ENCODE measurements at regions not wholly inside any gene's neighbourhood (a gene's known extent, or its start where the extent isn't known, plus 50 kb on each side); places are given as distances from the start of the nearest gene placed in this dataset.

DNA sequence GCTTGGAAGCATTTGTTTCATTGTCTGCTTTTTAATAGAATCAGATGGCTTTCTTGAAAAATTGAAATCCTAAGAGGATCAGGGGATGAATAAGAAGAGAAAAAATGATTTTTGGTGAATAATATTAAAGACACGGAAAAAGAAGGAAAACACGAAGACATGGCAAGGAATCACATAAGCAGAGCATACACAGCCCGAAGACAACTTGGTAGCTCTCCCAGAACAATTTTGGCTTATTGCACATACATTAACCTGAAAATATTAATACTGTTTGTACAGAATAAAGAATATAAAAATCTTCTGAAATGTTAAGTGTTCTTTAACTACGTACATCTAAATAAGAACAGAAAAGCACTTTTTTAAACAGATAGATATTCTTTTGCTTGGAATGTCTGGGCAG, 150.0 kb downstream of the SHOX2 start:
- no peak overlapping the region for H3K4me3 ChIP-seq (ENCODE audit: low read length)
- no peaks in the 10 kb centered on the region for H3K9me3 ChIP-seq (ENCODE audit: control insufficient read depth, low read depth, low read length)
- no peaks in the 10 kb centered on the region for H3K36me3 ChIP-seq (ENCODE audit: control insufficient read depth, low read depth, low read length)
- H3K27me3 ChIP-seq (ENCODE audit: control insufficient read depth, insufficient read depth, low read length): no peaks in the 10 kb centered on the region
- H3K27ac ChIP-seq (ENCODE audit: low read length): no peak overlapping the region
- H3K9ac ChIP-seq (ENCODE audit: low read length): no peak overlapping the region
- H3K4me1 ChIP-seq (ENCODE audit: control insufficient read depth, low read depth, low read length): peaks cover 4% of the 10 kb centered on the region

DNA sequence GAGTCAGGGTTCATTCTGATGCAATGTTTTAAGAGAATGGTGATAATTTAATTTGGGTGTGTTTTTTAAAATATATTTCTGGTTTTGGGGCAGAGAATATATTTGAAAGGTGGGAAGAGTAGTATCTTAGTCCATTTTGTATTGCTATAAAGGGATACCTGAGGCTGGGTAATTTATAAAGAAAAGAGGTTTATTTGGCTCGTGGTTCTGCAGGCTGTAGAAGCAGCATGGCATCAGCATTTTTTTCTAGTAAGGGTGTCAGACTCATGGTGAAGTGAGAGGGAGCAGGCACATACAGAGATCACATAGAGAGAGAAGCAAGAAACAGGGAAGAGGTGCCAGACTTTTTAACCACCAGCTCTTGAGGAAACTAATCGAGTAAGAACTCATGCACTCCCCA, 152.7 kb downstream of the SHOX2 start:
- Histone ChIP-seq H3K4me3 (ENCODE audit: low read length) (no peak overlapping the region), H3K36me3 (ENCODE audit: control insufficient read depth, low read depth, low read length) (no peaks in the 10 kb centered on the region), H3K4me1 (ENCODE audit: control insufficient read depth, low read depth, low read length) (peaks cover 3% of the 10 kb centered on the region), H3K27me3 (ENCODE audit: control insufficient read depth, insufficient read depth, low read length) (no peaks in the 10 kb centered on the region), H3K9ac (ENCODE audit: low read length) (no peak overlapping the region), H3K9me3 (ENCODE audit: control insufficient read depth, low read depth, low read length) (no peaks in the 10 kb centered on the region), H3K27ac (ENCODE audit: low read length) (no peak overlapping the region)

DNA sequence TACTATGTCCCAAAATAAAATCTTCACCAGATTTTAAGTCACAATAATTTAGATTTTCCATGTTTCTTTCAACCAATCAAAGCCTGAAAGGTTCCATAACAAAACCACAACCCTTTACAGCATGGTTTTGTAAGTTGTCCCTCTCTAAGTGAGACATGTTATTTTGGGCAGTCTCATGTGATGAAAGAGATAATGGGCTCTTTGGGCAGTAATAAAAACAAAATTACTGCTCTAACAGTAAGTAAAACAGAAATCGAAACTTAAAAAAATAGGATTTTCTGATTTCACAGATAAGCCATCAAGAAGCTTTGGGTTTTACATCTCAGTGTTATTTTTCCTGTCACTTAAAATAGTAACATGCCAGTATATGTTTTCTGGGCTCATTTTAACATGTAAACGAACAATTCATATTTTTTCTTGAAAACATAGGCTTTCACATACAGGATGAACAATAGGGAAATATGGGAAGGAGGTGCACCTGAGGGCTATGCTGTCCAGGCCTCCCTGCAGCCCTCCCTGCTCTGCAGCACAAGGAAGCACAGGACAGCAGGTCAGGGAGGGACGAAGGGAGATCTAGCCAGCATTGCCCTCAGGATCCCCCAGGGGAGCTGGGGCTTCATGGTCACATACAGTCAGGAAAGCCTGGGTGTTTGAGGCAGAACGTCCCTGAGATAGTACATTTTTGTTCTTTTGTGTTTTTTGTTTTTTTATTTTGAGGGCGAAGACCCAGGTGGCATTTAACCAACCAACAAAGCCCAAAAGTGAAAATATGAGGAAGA, 157.4 kb downstream of the SHOX2 start:
- H3K27ac ChIP-seq (ENCODE audit: low read length): no peak overlapping the region
- no peaks in the 10 kb centered on the region for H3K9me3 ChIP-seq (ENCODE audit: control insufficient read depth, low read depth, low read length)
- no peaks in the 10 kb centered on the region for H3K36me3 ChIP-seq (ENCODE audit: control insufficient read depth, low read depth, low read length)
- H3K27me3 ChIP-seq (ENCODE audit: control insufficient read depth, insufficient read depth, low read length): no peaks in the 10 kb centered on the region
- H3K4me3 ChIP-seq (ENCODE audit: low read length): no peak overlapping the region
- no peak overlapping the region for H3K9ac ChIP-seq (ENCODE audit: low read length)
- no peaks in the 10 kb centered on the region for H3K4me1 ChIP-seq (ENCODE audit: control insufficient read depth, low read depth, low read length)

DNA sequence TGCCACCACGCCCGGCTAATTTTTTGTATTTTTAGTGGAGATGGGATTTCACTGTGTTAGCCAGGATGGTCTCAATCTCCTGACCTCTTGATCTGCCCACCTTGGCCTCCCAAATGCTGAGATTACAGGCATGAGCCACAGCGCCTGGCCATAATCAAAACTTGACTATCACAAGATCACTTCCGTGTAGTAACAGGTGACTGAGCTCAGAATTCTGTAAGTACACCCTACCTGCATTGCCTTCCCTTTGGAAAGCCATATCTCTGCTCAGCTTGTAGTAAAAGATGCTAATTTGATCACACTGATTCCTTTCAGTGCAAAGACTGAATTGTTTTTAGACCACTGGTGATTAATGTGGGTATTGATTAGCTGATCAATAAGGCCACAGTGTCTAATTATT, 167.1 kb downstream of the SHOX2 start:
- Histone ChIP-seq H3K4me3 (ENCODE audit: low read length) (no peak overlapping the region), H3K9ac (ENCODE audit: low read length) (no peak overlapping the region), H3K27me3 (ENCODE audit: control insufficient read depth, insufficient read depth, low read length) (no peaks in the 10 kb centered on the region), H3K4me1 (ENCODE audit: control insufficient read depth, low read depth, low read length) (no peaks in the 10 kb centered on the region), H3K36me3 (ENCODE audit: control insufficient read depth, low read depth, low read length) (no peaks in the 10 kb centered on the region), H3K9me3 (ENCODE audit: control insufficient read depth, low read depth, low read length) (no peaks in the 10 kb centered on the region), H3K27ac (ENCODE audit: low read length) (no peak overlapping the region)

DNA sequence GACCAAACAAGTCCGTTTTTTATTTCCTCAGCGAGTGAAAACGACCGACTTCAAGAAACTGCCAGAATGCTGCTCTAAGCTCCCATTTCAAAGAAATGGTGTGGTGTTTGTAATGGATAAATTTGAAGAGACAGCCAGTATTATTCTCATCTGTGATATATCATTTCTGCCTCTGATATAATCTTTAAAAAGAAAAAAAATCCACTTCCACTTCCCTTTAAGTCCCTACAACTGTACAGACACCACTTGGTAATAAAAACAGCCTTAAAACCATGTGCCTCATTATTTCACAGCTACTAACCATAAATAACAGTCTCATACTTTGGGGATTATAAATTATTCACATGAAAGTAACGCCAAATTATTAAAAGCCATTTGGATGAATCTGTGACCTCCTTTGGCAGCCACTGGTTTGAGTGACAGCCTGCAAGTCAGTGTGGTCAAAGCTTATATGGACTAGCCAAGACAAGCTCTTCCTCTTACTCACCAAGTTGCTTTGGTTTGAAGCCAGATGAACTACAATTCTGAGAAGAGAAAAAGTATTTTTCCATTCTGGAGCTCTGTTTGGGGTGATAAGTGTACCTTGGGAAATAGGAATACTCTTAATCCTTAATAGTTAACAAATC, 168.0 kb downstream of the SHOX2 start:
- Histone ChIP-seq H3K9ac (ENCODE audit: low read length) (no peak overlapping the region), H3K27me3 (ENCODE audit: control insufficient read depth, insufficient read depth, low read length) (no peaks in the 10 kb centered on the region), H3K4me3 (ENCODE audit: low read length) (no peak overlapping the region), H3K4me1 (ENCODE audit: control insufficient read depth, low read depth, low read length) (no peaks in the 10 kb centered on the region), H3K9me3 (ENCODE audit: control insufficient read depth, low read depth, low read length) (no peaks in the 10 kb centered on the region), H3K36me3 (ENCODE audit: control insufficient read depth, low read depth, low read length) (no peaks in the 10 kb centered on the region), H3K27ac (ENCODE audit: low read length) (no peak overlapping the region)

DNA sequence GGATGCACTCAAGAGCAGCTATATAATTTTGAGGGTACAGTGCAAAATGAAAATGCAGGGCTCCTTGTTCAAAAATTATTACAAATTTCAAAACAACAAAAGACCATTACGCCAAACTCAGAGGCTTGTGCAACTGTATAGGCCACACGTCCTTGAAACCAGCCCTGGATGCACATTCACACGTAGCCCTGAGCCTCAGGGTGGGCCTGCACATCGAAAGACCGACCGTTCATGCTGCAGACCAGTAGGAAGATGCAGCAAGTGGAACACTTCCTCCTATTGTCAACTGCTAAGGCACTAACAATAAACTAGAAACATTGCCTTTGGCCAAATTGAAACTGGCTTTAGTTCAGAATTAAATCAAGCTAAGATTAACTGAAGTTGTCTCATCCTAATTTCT, 174.7 kb downstream of the SHOX2 start:
- no peak overlapping the region for H3K27ac ChIP-seq (ENCODE audit: low read length)
- no peak overlapping the region for H3K9ac ChIP-seq (ENCODE audit: low read length)
- H3K4me3 ChIP-seq (ENCODE audit: low read length): no peak overlapping the region
- no peaks in the 10 kb centered on the region for H3K4me1 ChIP-seq (ENCODE audit: control insufficient read depth, low read depth, low read length)
- no peaks in the 10 kb centered on the region for H3K36me3 ChIP-seq (ENCODE audit: control insufficient read depth, low read depth, low read length)
- no peaks in the 10 kb centered on the region for H3K27me3 ChIP-seq (ENCODE audit: control insufficient read depth, insufficient read depth, low read length)
- no peaks in the 10 kb centered on the region for H3K9me3 ChIP-seq (ENCODE audit: control insufficient read depth, low read depth, low read length)

DNA sequence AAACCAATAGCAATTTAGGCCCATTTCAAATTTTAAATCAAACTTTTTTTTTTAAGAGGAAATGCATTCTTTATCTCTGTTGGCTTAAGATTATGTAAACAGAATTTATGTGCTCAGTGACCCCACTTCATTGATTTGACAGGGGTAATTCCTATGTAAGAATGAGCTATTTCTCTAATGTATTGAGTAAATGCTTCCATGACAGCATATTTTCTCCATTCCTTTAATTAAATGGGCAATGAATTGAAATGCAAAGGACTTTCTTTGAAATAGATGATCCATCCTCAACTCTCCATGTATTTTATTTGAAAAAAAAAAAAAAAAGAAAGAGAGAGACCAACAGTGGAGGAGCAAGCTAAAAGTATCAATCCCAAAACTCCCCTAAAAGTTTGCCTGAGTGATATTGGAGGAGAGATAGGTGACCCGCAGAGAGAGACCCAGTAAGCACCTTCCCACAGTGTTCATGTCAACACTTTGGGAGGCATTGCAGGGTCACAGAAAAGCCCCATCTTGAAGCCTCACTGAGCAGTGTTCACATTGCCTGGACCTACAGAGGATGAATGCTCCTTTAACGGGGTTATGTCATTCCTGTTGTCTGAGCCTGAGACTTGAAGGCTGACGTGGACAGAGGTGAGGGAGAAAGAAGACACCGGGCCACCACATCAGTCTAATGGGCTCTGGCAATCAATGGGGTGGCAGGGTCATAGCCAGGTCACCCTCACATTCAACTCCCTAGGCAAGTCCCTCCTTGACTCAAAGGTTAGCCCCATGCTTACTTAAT, 176.0 kb downstream of the SHOX2 start:
- H3K27ac ChIP-seq (ENCODE audit: low read length): no peak overlapping the region
- H3K4me1 ChIP-seq (ENCODE audit: control insufficient read depth, low read depth, low read length): no peaks in the 10 kb centered on the region
- H3K9me3 ChIP-seq (ENCODE audit: control insufficient read depth, low read depth, low read length): no peaks in the 10 kb centered on the region
- no peak overlapping the region for H3K9ac ChIP-seq (ENCODE audit: low read length)
- H3K36me3 ChIP-seq (ENCODE audit: control insufficient read depth, low read depth, low read length): no peaks in the 10 kb centered on the region
- no peaks in the 10 kb centered on the region for H3K27me3 ChIP-seq (ENCODE audit: control insufficient read depth, insufficient read depth, low read length)
- no peak overlapping the region for H3K4me3 ChIP-seq (ENCODE audit: low read length)

DNA sequence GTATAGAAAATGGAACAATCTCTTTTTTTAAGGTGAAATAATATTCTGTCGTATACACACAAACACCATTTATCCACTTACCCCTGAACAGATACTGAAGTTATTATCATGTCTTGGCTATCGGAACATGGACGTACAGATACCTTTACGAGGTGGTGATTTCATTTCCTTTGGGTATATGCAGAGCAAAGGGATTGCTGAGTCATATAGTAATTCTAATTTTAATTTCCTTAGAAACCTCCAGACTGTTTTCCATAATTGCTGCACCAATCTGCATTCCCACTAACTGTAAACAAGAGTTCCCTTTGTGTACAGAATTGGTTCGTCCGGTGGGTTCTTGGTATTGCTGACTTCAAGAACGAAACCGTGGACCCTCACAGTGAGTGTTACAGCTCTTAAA, 179.4 kb downstream of the SHOX2 start:
- H3K27me3 ChIP-seq (ENCODE audit: control insufficient read depth, insufficient read depth, low read length): no peaks in the 10 kb centered on the region
- no peaks in the 10 kb centered on the region for H3K9me3 ChIP-seq (ENCODE audit: control insufficient read depth, low read depth, low read length)
- H3K9ac ChIP-seq (ENCODE audit: low read length): no peak overlapping the region
- H3K4me3 ChIP-seq (ENCODE audit: low read length): no peak overlapping the region
- H3K36me3 ChIP-seq (ENCODE audit: control insufficient read depth, low read depth, low read length): no peaks in the 10 kb centered on the region
- H3K4me1 ChIP-seq (ENCODE audit: control insufficient read depth, low read depth, low read length): no peaks in the 10 kb centered on the region
- H3K27ac ChIP-seq (ENCODE audit: low read length): no peak overlapping the region

DNA sequence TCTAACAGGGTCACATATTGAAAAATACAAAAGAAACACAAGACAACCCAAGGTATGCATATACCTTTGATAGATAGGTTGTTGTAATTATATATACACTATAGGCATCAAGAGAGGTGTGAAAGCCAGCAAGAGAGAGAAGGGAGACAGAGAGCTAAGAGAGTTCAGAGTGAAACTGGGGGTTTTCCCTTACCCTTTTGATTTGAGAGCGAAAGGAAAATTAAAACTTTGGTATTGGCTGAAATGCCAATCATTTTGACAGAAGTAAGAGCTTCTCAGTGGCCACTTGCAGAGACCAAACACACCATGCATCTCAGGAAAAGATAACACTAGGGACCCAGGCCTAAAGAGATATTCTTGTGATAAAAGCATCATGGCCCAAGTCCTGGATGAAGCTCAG, 183.6 kb downstream of the SHOX2 start:
- Histone ChIP-seq H3K9ac (ENCODE audit: low read length) (no peak overlapping the region), H3K27me3 (ENCODE audit: control insufficient read depth, insufficient read depth, low read length) (no peaks in the 10 kb centered on the region), H3K27ac (ENCODE audit: low read length) (no peak overlapping the region), H3K36me3 (ENCODE audit: control insufficient read depth, low read depth, low read length) (no peaks in the 10 kb centered on the region), H3K9me3 (ENCODE audit: control insufficient read depth, low read depth, low read length) (no peaks in the 10 kb centered on the region), H3K4me3 (ENCODE audit: low read length) (no peak overlapping the region), H3K4me1 (ENCODE audit: control insufficient read depth, low read depth, low read length) (no peaks in the 10 kb centered on the region)

DNA sequence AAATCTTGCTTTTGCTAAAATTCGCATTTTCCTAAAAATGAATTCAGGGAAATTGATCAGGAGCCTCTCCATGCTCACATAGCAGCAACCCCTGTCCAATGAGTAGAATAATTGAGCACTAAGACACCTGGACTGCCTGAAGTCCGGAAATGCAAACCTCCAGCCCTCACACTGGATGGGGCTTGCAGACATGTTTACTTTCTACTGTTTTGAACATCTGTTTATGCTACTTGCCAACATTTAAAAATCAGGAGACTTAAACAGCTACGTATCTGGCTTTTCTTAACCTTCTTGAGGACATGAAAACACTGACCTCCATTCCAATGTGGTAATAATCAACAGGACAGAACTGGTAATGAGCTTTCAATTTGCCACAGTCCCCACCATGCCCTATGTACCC, 184.4 kb downstream of the SHOX2 start:
- Histone ChIP-seq H3K27ac (ENCODE audit: low read length) (no peak overlapping the region), H3K9ac (ENCODE audit: low read length) (no peak overlapping the region), H3K9me3 (ENCODE audit: control insufficient read depth, low read depth, low read length) (no peaks in the 10 kb centered on the region), H3K36me3 (ENCODE audit: control insufficient read depth, low read depth, low read length) (no peaks in the 10 kb centered on the region), H3K4me3 (ENCODE audit: low read length) (no peak overlapping the region), H3K4me1 (ENCODE audit: control insufficient read depth, low read depth, low read length) (no peaks in the 10 kb centered on the region), H3K27me3 (ENCODE audit: control insufficient read depth, insufficient read depth, low read length) (no peaks in the 10 kb centered on the region)

DNA sequence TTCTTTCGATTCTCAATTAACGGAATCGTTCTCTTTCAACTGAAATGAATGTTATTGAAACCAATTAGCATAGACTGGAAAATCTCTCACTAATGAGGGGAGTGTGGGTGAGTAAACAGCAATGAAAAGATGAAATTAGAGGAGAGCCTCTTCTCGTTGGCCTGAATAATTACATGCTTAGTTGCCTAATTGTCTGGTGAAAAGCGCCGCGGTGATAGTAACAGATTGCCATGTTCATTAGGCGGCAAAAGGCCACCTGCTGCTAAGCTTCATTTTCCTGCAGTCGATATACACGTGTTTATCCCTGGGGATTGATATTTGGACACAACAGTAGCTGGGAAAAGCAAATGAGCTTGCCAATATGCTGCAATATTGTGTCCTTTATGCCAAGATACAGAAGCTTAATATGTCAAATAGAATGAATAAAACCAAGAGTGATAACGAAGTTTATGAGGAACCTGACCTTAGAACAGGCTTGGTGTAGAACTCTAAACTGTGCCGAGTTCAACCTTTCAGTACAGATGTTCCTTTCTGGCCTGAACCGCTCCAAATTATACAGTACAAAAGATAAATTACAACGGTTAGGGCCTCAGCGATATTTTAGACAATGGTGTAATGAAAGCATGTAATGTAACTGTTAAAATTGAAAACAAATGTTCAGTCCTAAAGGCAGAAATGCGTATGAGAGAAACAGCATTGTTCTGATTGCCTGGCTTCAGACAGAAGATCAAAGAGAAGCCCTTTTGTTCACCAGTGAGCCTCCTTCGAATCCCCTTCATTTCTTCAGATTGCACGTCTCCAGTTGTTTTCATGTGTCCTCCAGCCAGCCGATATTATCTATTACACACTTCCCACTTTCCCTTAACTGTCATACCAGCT, 185.2 kb downstream of the SHOX2 start:
- no peak overlapping the region for H3K9ac ChIP-seq (ENCODE audit: low read length)
- H3K4me3 ChIP-seq (ENCODE audit: low read length): no peak overlapping the region
- no peak overlapping the region for H3K27ac ChIP-seq (ENCODE audit: low read length)
- H3K4me1 ChIP-seq (ENCODE audit: control insufficient read depth, low read depth, low read length): no peaks in the 10 kb centered on the region
- H3K27me3 ChIP-seq (ENCODE audit: control insufficient read depth, insufficient read depth, low read length): no peaks in the 10 kb centered on the region
- H3K36me3 ChIP-seq (ENCODE audit: control insufficient read depth, low read depth, low read length): no peaks in the 10 kb centered on the region
- no peaks in the 10 kb centered on the region for H3K9me3 ChIP-seq (ENCODE audit: control insufficient read depth, low read depth, low read length)
